ENCODE measurements at regions not wholly inside any gene's neighbourhood (a gene's known extent, or its start where the extent isn't known, plus 50 kb on each side); places are given as distances from the start of the nearest gene placed in this dataset.
A peak's percentile ranks its signal among the peaks of the same experiment; 100 is the strongest.

GRCh38 chr11:115707180-115707905 is 203.1 kb upstream of the CADM1 start:
- Histone ChIP-seq H3K4me2 (ENCODE audit: extremely low read depth, insufficient read depth, low read length) (no peak overlapping the region), H3K36me3 (ENCODE audit: control insufficient read depth, insufficient read depth, low read length) (no peaks in the 10 kb centered on the region), H3K27me3 (ENCODE audit: control insufficient read depth, insufficient read depth, low read length) (peaks cover 6% of the 10 kb centered on the region), H3K79me2 (ENCODE audit: control insufficient read depth, insufficient read depth, low read length) (no peaks in the 10 kb centered on the region), H3K27ac (ENCODE audit: insufficient read depth, low read length) (no peak overlapping the region), H3K9me3 (ENCODE audit: control insufficient read depth, insufficient read depth, low read depth, low read length) (no peaks in the 10 kb centered on the region), H3K9ac (ENCODE audit: insufficient read depth, low read length) (no peak overlapping the region), H3K4me3 (replicated peaks in 1 of 4; ENCODE audit: control extremely low read depth in 1 of 4, insufficient read depth in 1 of 4, low read depth in 3 of 4, low read length in 4 of 4) (no peak overlapping the region), H2AFZ (ENCODE audit: low read length) (no peak overlapping the region), H3K4me1 (ENCODE audit: control insufficient read depth, extremely low read depth, insufficient read depth, low read length) (no peaks in the 10 kb centered on the region), H4K20me1 (ENCODE audit: control insufficient read depth, extremely low read depth, insufficient read depth, low read length) (no peaks in the 10 kb centered on the region)
- DNase-seq (ENCODE audit: low read depth in 2 of 2) = peak in 1 of 2 donors; percentile 67
- TF ChIP-seq CTCF (conservative IDR thresholded peaks at IDR 0.05 in 1 of 2, IDR thresholded peaks at IDR 0.05 in 1 of 2; ENCODE audit: low read depth in 1 of 2, low read length in 2 of 2) = no peak
- TF ChIP-seq EZH2 (IDR thresholded peaks at IDR 0.05; ENCODE audit: low read length, missing control alignments) = no peak

GRCh38 chr11:115706626-115707135 is 202.5 kb upstream of the CADM1 start:
- no peak for TF ChIP-seq CTCF (conservative IDR thresholded peaks at IDR 0.05 in 1 of 2, IDR thresholded peaks at IDR 0.05 in 1 of 2; ENCODE audit: low read depth in 1 of 2, low read length in 2 of 2)
- TF ChIP-seq EZH2 (IDR thresholded peaks at IDR 0.05; ENCODE audit: low read length, missing control alignments) = no peak

GRCh38 chr11:115705200-115705599 is 201.0 kb upstream of the CADM1 start:
- no peak overlapping the region for H2AFZ ChIP-seq (ENCODE audit: low read length)
- no peak overlapping the region for H3K9ac ChIP-seq (ENCODE audit: insufficient read depth, low read length)
- no peaks in the 10 kb centered on the region for H3K4me1 ChIP-seq (ENCODE audit: control insufficient read depth, extremely low read depth, insufficient read depth, low read length)
- no peaks in the 10 kb centered on the region for H3K9me3 ChIP-seq (ENCODE audit: control insufficient read depth, insufficient read depth, low read depth, low read length)
- H3K27ac ChIP-seq (ENCODE audit: insufficient read depth, low read length) = no peak overlapping the region
- H3K27me3 ChIP-seq (ENCODE audit: control insufficient read depth, insufficient read depth, low read length) = no peaks in the 10 kb centered on the region
- H3K79me2 ChIP-seq (ENCODE audit: control insufficient read depth, insufficient read depth, low read length) = no peaks in the 10 kb centered on the region
- no peak for DNase-seq (ENCODE audit: low read depth in 2 of 2)
- TF ChIP-seq CTCF (conservative IDR thresholded peaks at IDR 0.05 in 1 of 2, IDR thresholded peaks at IDR 0.05 in 1 of 2; ENCODE audit: low read depth in 1 of 2, low read length in 2 of 2) (no peak), EZH2 (IDR thresholded peaks at IDR 0.05; ENCODE audit: low read length, missing control alignments) (no peak)
- H3K4me3 ChIP-seq (replicated peaks in 1 of 4; ENCODE audit: control extremely low read depth in 1 of 4, insufficient read depth in 1 of 4, low read depth in 3 of 4, low read length in 4 of 4) = no peak overlapping the region
- no peak overlapping the region for H3K4me2 ChIP-seq (ENCODE audit: extremely low read depth, insufficient read depth, low read length)
- no peaks in the 10 kb centered on the region for H4K20me1 ChIP-seq (ENCODE audit: control insufficient read depth, extremely low read depth, insufficient read depth, low read length)
- H3K36me3 ChIP-seq (ENCODE audit: control insufficient read depth, insufficient read depth, low read length) = no peaks in the 10 kb centered on the region

More at GRCh38 chr11:115706626-115707135, 202.5 kb upstream of the CADM1 start:
- Histone ChIP-seq H3K4me1 (ENCODE audit: control insufficient read depth, extremely low read depth, insufficient read depth, low read length) (no peaks in the 10 kb centered on the region), H3K36me3 (ENCODE audit: control insufficient read depth, insufficient read depth, low read length) (no peaks in the 10 kb centered on the region), H2AFZ (ENCODE audit: low read length) (no peak overlapping the region), H3K27ac (ENCODE audit: insufficient read depth, low read length) (no peak overlapping the region), H3K79me2 (ENCODE audit: control insufficient read depth, insufficient read depth, low read length) (no peaks in the 10 kb centered on the region), H3K9me3 (ENCODE audit: control insufficient read depth, insufficient read depth, low read depth, low read length) (no peaks in the 10 kb centered on the region), H3K27me3 (ENCODE audit: control insufficient read depth, insufficient read depth, low read length) (peaks cover 6% of the 10 kb centered on the region), H3K4me3 (replicated peaks in 1 of 4; ENCODE audit: control extremely low read depth in 1 of 4, insufficient read depth in 1 of 4, low read depth in 3 of 4, low read length in 4 of 4) (no peak overlapping the region), H4K20me1 (ENCODE audit: control insufficient read depth, extremely low read depth, insufficient read depth, low read length) (no peaks in the 10 kb centered on the region), H3K4me2 (ENCODE audit: extremely low read depth, insufficient read depth, low read length) (no peak overlapping the region), H3K9ac (ENCODE audit: insufficient read depth, low read length) (no peak overlapping the region)
- DNase-seq (ENCODE audit: low read depth in 2 of 2) = peak in 1 of 2 donors; percentile 44
